SU-DHL-6 (cell line): ENCODE measurements at regions not wholly inside any gene's neighbourhood (a gene's known extent, or its start where the extent isn't known, plus 50 kb on each side); places are given as distances from the start of the nearest gene placed in this dataset.

Experiments
- EZH2phosphoT487 ChIP-seq: fragments of 200-600 bp; sonication (generic), shearing (Covaris generic); conservative IDR thresholded peaks from 2 replicates; pipeline ENCODE4 v1.6.1; 2018; ENCODE audit warnings: mild to moderate bottlenecking, antibody characterized with exemption, low read length, moderate library complexity, mixed read lengths
- TF ChIP-seq, protein P1 (sequence below): fragments of 200-600 bp; sonication (generic); IDR thresholded peaks from one replicate; pipeline ENCODE4 v1.5.1; 2017; ENCODE audit warnings: antibody characterized with exemption, mild to moderate bottlenecking, low read length, moderate library complexity; ENCODE audit not compliant: insufficient read depth, poor library complexity, severe bottlenecking

DNA sequence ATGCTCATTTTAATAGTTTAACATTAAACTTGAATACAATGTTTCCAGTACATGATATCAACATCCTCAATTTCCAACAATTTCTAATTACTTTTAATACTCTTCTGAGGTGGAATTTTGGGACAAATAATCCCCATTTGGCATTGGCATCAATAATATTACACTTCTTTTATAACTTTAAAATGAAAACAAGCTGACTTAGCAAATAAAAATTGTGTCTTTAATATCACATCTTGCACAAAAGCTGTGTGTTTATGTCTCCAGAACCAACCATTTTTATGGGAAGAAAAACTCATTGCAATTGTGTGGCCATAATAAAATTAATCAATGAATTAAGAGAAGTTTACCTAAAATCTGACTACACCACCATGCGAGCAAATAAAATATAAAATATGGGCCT is 2552.6 kb downstream of the PCDH7 start:
- TF ChIP-seq, protein P1, sequence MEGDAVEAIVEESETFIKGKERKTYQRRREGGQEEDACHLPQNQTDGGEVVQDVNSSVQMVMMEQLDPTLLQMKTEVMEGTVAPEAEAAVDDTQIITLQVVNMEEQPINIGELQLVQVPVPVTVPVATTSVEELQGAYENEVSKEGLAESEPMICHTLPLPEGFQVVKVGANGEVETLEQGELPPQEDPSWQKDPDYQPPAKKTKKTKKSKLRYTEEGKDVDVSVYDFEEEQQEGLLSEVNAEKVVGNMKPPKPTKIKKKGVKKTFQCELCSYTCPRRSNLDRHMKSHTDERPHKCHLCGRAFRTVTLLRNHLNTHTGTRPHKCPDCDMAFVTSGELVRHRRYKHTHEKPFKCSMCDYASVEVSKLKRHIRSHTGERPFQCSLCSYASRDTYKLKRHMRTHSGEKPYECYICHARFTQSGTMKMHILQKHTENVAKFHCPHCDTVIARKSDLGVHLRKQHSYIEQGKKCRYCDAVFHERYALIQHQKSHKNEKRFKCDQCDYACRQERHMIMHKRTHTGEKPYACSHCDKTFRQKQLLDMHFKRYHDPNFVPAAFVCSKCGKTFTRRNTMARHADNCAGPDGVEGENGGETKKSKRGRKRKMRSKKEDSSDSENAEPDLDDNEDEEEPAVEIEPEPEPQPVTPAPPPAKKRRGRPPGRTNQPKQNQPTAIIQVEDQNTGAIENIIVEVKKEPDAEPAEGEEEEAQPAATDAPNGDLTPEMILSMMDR = no peak
- TF ChIP-seq EZH2phosphoT487 = no peak
